Adrenal gland (tissue), 9 donors: ENCODE measurements at regions not wholly inside any gene's neighbourhood (a gene's known extent, or its start where the extent isn't known, plus 50 kb on each side); places are given as distances from the start of the nearest gene placed in this dataset.

Experiments used
- DNase-seq, 7 donors: peaks; one replicate each; pipeline ENCODE4 v3.0.0-alpha.2; 2019 to 2020
- H3K27ac ChIP-seq, 5 donors: fragments of 200-600 bp; sonication (generic) in 4 of 5; 1 replicate in 3 of 5; 2 replicates in 2 of 5; pipeline versions ENCODE4 v1.5.1 to v1.8.0; 2016 to 2020; ENCODE audit warnings: mild to moderate bottlenecking in 1 of 5
- H3K27me3 ChIP-seq: fragments of 200-600 bp; 2 replicates; pipeline ENCODE4 v1.8.0; 2021
- H3K36me3 ChIP-seq, 2 donors: fragments of 200-600 bp; replicated peaks in 1 of 2; 1 replicate in 1 of 2; 2 replicates in 1 of 2; pipeline versions ENCODE4 v1.5.1 to v1.8.0; 2018 to 2022
- H3K4me1 ChIP-seq, 2 donors: fragments of 200-600 bp; replicated peaks in 1 of 2; 1 replicate in 1 of 2; 2 replicates in 1 of 2; pipeline versions ENCODE4 v1.5.1 to v1.8.0; 2018 to 2021
- H3K4me3 ChIP-seq, 4 donors: fragments of 200-600 bp; sonication (generic) in 3 of 4; one replicate each; pipeline ENCODE4 v1.5.1; 2016 to 2018
- H3K9me3 ChIP-seq, 3 donors: fragments of 200-600 bp; sonication (generic) in 1 of 3; replicated peaks in 1 of 3; 1 replicate in 2 of 3; 2 replicates in 1 of 3; pipeline versions ENCODE4 v1.5.1 to v1.8.0; 2016 to 2021
- CTCF ChIP-seq, 6 experiments: fragments of 450-650 bp in 4 of 6; fragments of 200-600 bp in 2 of 6; sonication (generic) in 1 of 6; IDR thresholded peaks; 1 replicate in 5 of 6; 2 replicates in 1 of 6; pipeline versions ENCODE4 v1.5.1 to v1.8.0; 2016 to 2021; ENCODE audit warnings: antibody characterized with exemption in 6 of 6, mild to moderate bottlenecking in 2 of 6, moderate library complexity in 1 of 6
- POLR2A ChIP-seq, 2 donors: fragments of 450-650 bp; IDR thresholded peaks; one replicate each; pipeline ENCODE4 v1.6.1; 2017; ENCODE audit warnings: antibody characterized with exemption in 2 of 2, mild to moderate bottlenecking in 2 of 2, moderate library complexity in 1 of 2
- WGBS, 4 donors: extraction: QIAGEN DNeasy Blood & Tissue Kit in 2 of 4; methylation state at CpG; one replicate each; pipeline versions ENCODE4 v1.1.5 to v1.1.7; 2013 to 2017; 5-methylcytosine and 5-hydroxymethylcytosine counted together
- intact Hi-C, 2 donors: fragments of 100-400 bp; cut with DNase I; formaldehyde crosslinking; loops; one replicate each; pipeline versions ENCODE4 v1.14.1 to v1.15.0; 2022 to 2023
- donor health status: healthy with polysubstance abuse.
- donor health status: Bipolar disorder and iron deficiency.
- donor health status: DM: yes; HTN: yes; CAD: no.
- donor health status: DM: no; HTN: no; CAD: no.
- donor health status: DM: no; HTN: no; CAD: no.

- intact Hi-C loops: no loop called here
- H3K27ac ChIP-seq: no peak overlapping the region
- WGBS, 4 donors: 25 to 35% (median 33%) methylated on average over 2 of the region's 2 CpGs
Observed at GRCh38 chr2:189261431-189261841, 81.9 kb upstream of the COL5A2 start.

GRCh38 chr2:189261916-189262315, 82.4 kb upstream of the COL5A2 start:
- Histone ChIP-seq H3K4me1 (peaks cover 0 to 12% of the 10 kb centered on the region in 2 donors), H3K27ac (no peak overlapping the region), H3K27me3 (no peaks in the 10 kb centered on the region), H3K9me3 (no peaks in the 10 kb centered on the region), H3K4me3 (no peak overlapping the region), H3K36me3 (no peaks in the 10 kb centered on the region)
- intact Hi-C loops: no loop called here
- DNase-seq: no peak
- no peak for TF ChIP-seq CTCF (IDR thresholded peaks at IDR 0.05)
- no peak for TF ChIP-seq POLR2A (IDR thresholded peaks at IDR 0.05)
- WGBS, 4 donors: 94 to 98% (median 94%) methylated on average over 1 of the region's 1 CpG

More at GRCh38 chr2:189261431-189261841, 81.9 kb upstream of the COL5A2 start:
- no peak for TF ChIP-seq POLR2A (IDR thresholded peaks at IDR 0.05)
- TF ChIP-seq CTCF (IDR thresholded peaks at IDR 0.05): no peak
- no peak overlapping the region for H3K4me3 ChIP-seq
- no peaks in the 10 kb centered on the region for H3K9me3 ChIP-seq
- H3K27me3 ChIP-seq: no peaks in the 10 kb centered on the region
- peaks cover 0 to 12% of the 10 kb centered on the region in 2 donors for H3K4me1 ChIP-seq
- peak in 1 of 7 donors; percentile 14 for DNase-seq
- H3K36me3 ChIP-seq: no peaks in the 10 kb centered on the region

- DNase-seq: no peak
- intact Hi-C loops: no loop called here
- Histone ChIP-seq H3K27ac (no peak overlapping the region), H3K9me3 (no peaks in the 10 kb centered on the region), H3K36me3 (no peaks in the 10 kb centered on the region), H3K4me3 (no peak overlapping the region), H3K27me3 (no peaks in the 10 kb centered on the region), H3K4me1 (peaks cover 0 to 10% of the 10 kb centered on the region in 2 donors)
- WGBS, 4 donors: 83 to 96% (median 86%) methylated on average over 3 of the region's 3 CpGs
- TF ChIP-seq POLR2A (IDR thresholded peaks at IDR 0.05): no peak
- TF ChIP-seq CTCF (IDR thresholded peaks at IDR 0.05): no peak
Observed at GRCh38 chr2:189265696-189266320, 86.2 kb upstream of the COL5A2 start.

- WGBS, 4 donors: 43 to 49% (median 46%) methylated on average over 2 of the region's 2 CpGs
- H3K27ac ChIP-seq: no peak overlapping the region
- no peaks in the 10 kb centered on the region for H3K36me3 ChIP-seq
- no peak for DNase-seq
- H3K4me3 ChIP-seq: no peak overlapping the region
- no peaks in the 10 kb centered on the region for H3K27me3 ChIP-seq
- no peaks in the 10 kb centered on the region for H3K9me3 ChIP-seq
- intact Hi-C loops: no loop called here
- H3K4me1 ChIP-seq: no peaks in the 10 kb centered on the region
- TF ChIP-seq POLR2A (IDR thresholded peaks at IDR 0.05) (no peak), CTCF (IDR thresholded peaks at IDR 0.05) (no peak)
Observed at GRCh38 chr2:189267491-189267890, 87.9 kb upstream of the COL5A2 start.
